ENCODE measurements at regions not wholly inside any gene's neighbourhood (a gene's known extent, or its start where the extent isn't known, plus 50 kb on each side); places are given as distances from the start of the nearest gene placed in this dataset.

GRCh38 chr2:16194530-16194929 is 254.2 kb downstream of the MYCN start:
- TF ChIP-seq MYNN (tag by site-specific recombination; IDR thresholded peaks at IDR 0.05; ENCODE audit: borderline replicate concordance) (no peak), ZNF777 (tag by site-specific recombination; IDR thresholded peaks at IDR 0.05; ENCODE audit: borderline replicate concordance) (no peak), CTCF (tag by site-specific recombination; IDR thresholded peaks at IDR 0.05) (no peak), KLF10 (tag by site-specific recombination; IDR thresholded peaks at IDR 0.05) (no peak), ZFP3 (tag by site-specific recombination; IDR thresholded peaks at IDR 0.05; ENCODE audit: low read depth) (no peak), ZNF830 (tag by site-specific recombination; IDR thresholded peaks at IDR 0.05; ENCODE audit: low read depth) (no peak), ZNF433 (tag by site-specific recombination; IDR thresholded peaks at IDR 0.05; ENCODE audit: low read depth) (no peak), ZNF350 (tag by site-specific recombination; IDR thresholded peaks at IDR 0.05) (no peak), PRDM4 (tag by site-specific recombination; IDR thresholded peaks at IDR 0.05) (no peak), ZNF274 (IDR thresholded peaks at IDR 0.05; ENCODE audit: low read length) (no peak), ZNF274 (tag by site-specific recombination; IDR thresholded peaks at IDR 0.05; ENCODE audit: borderline replicate concordance) (no peak), ZBTB49 (tag by site-specific recombination; IDR thresholded peaks at IDR 0.05; ENCODE audit: low read depth) (no peak), ZNF530 (tag by site-specific recombination; IDR thresholded peaks at IDR 0.05; ENCODE audit: low read depth) (no peak)
